Stimulated activated CD8-positive, alpha-beta memory T cell treated with anti-CD3 and anti-CD28 coated beads, Interleukin-7, amount 100 ng/mL, for 4 hours (primary cell): ENCODE measurements at regions not wholly inside any gene's neighbourhood (a gene's known extent, or its start where the extent isn't known, plus 50 kb on each side); places are given as distances from the start of the nearest gene placed in this dataset.

Source experiments
- DNase-seq, 2 donors: peaks; one replicate each; pipeline ENCODE4 v3.0.0-alpha.2; 2020; ENCODE audit warnings: low read depth in 2 of 2

DNA sequence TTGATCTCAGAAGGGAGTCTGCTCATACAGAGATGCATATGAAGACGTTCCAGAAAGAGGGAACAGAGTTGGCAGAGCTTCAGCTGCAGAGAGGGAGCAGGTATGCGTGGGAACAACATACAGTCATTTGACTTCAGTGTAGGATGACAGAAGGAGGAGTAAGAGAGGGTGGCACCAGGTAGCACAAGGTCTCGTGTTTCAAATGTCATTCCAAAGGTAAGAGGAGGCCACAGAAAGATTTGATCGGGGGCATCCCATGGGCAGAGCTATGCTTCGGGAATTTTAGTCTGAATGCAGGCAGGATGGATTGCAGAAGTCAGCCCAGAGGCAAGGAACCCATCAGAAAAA lies 367.1 kb downstream of the CDK5RAP2 start:
- DNase-seq: no peak

GRCh38 chr9:120212153-120212852 lies 367.7 kb downstream of the CDK5RAP2 start:
- no peak for DNase-seq

- DNase-seq: no peak
These were observed 369.7 kb downstream of the CDK5RAP2 start for GRCh38 chr9:120210274-120210673.

DNA sequence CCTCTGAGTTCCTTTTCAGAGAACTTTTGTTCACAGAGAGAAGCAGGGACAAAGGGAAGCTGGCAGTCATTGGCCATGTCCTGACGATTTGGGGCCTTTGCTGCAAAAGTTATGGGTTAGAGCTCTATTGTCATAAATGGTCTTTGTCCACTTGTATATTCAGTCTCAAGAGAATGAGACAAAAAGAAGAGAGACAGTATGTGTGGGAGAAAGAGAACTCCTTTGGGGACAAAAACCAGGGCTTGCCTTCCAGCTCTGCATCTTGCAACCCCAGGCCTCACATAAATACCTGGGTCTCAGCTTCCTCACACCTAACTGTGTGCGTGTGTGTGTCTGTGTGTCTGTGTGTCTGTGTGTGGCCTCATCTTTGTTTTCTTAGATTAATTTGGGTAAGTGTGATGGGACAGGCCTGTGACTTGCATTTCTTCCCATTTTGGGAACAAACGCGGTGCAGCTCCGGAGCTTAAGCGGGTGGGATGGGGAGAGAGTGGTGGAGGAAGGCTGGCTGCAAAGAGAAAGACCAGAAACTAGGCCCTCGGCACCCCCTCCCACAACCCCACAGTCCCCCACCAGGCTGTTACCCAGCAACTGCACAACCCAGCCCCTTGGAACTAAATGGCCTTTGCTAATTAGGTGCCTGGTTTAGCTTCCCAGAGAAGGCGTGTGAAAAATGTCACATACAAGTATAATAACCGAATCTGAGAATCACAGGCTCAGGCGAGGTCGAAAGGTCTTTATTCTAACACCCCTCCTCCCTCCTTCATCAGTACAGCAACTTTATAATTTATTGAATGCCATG lies 376.9 kb downstream of the CDK5RAP2 start:
- DNase-seq: no peak

- DNase-seq: no peak
These were observed 381.9 kb downstream of the CDK5RAP2 start for GRCh38 chr9:120198027-120198426.

GRCh38 chr9:120197605-120198004 lies 382.4 kb downstream of the CDK5RAP2 start:
- DNase-seq: no peak

- DNase-seq: no peak
These were observed 388.8 kb downstream of the CDK5RAP2 start for GRCh38 chr9:120191141-120191540.

DNA sequence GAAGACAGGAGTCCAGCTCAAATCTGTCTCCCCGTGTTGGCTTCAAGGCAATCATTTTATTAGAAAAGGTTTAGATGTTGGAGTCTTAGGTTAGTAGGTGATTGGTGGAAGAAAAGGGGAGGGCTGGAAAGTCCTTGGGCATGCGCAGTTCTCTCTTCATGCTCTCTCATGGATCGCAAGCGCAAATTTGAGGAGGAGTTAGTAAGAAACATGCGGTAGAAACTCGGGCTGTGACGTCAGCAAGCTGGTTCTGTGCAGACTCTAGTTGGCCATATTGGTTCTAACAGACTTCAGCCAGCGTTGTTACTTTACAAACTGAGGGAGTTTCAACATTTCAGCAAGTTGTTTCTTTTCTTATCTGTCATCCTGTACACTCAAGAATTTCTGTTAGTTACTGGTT lies 392.2 kb downstream of the CDK5RAP2 start:
- no peak for DNase-seq

DNA sequence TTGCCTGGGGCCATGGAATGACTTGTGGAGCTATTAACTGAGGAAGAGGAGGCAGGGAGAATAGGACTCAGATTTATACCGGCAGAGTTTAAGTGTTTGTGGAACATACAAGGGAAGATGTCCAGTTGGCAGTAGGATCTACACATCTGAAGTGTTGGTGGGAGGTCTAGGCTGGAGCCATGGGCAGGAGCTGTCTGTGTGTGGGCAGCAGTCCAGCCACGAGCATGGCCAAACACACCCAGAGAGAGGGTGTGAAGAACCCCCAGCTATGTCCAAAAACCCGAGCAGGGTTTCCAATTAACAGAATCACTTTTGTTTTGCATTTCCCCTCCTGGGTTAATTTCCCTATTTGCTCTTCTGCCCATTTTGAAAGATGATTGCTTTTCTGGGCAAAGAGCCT lies 393.7 kb downstream of the CDK5RAP2 start:
- DNase-seq: no peak

DNA sequence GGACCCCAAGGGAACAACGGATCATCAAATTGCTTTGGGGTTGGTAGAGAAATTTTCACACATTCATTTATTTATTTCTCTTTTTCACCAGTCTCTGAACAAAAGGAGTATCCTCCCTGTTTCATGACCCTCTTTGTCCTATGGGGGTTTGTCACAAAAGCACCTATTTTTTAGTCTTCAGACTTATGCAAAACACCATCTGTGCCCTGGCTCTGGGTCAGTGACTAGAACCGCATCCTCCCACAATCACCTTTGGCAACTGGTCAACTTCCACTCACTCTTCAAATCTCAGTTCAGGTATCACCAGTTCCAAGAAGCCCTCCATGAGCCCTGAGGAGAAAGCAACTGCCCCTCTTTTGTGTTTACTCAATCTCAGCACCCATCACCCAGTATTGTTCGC lies 395.7 kb downstream of the CDK5RAP2 start:
- DNase-seq: no peak

DNA sequence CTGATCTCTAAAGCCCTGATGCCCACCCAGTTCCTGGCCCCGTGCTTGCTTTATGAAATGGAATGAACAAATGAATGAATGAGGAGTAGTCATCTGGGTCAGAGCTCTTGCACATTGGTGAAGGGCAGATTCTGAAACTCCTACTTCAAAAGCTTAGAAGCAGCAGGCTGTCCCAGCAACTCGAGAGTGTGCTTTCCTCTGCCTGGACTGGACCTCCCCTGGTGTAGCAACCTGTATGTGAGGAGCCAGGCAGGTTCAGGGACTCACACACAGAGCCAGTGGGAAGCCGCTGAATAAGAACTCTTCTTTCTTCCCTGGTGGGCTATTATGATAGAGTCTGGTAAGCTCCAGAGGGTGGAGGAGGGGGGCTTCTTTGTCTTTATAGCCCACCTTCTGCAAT lies 396.4 kb downstream of the CDK5RAP2 start:
- DNase-seq: no peak

DNA sequence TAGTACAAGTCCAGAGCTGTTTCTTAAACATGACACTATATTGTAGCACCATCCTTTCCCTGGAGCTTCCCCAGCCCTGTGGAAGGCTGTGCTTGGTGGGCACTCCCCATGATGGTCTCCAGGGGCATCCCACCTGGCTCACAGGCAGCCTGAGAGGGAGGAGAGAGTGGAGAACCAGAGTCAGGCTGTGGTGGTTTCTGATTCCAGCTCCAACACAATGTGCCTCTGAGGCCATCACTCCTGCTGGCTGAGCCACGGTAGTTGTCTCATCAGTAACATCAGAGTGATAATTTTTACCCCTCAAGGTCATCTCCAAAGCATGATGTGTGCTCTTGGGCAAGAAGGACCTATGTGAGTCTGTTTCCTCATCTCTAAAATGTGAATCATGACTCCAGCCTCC lies 398.0 kb downstream of the CDK5RAP2 start:
- no peak for DNase-seq

GRCh38 chr9:120177121-120177520 lies 402.8 kb downstream of the CDK5RAP2 start:
- no peak for DNase-seq

- no peak for DNase-seq
These were observed 404.9 kb downstream of the CDK5RAP2 start for GRCh38 chr9:120175031-120175430.

DNA sequence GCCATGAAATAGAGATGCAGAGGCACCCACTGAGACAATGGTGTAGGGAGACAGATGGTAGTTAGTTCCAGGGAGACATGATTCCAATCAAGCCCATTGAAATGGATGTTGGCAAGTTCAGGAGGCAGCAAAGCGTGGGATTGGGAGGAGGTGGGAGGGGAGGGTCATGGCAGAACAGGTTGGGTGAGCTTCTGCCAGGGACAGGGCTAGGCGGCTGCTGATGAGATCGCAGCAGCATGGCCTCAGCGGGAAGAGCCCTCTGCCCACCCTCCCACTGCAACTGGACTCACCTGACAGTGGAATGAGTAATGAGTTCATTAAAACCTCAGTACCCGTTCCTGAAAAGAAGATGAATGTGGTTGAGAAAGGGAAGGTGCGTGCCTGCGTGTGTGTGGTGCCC lies 418.2 kb downstream of the CDK5RAP2 start:
- DNase-seq: no peak

DNA sequence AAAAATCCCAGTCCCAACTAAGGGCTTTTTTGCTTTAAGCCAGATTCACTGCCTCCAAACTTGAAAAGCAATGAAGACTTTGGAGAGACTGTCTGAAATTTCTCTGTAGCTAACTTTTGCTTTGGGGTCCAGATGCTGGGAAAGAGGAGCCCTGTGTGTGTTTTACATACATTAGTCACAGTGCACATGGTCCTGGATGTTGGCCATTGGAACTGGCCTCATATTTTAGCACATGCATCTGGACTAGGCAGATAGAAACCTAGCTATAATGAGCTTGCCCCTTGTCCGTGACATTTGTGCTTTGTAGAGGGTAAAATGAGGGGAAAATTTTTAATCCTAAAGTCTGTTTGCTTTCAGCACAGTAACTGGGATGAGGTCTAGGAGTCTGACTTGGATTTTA lies 421.7 kb downstream of the CDK5RAP2 start:
- DNase-seq: no peak

DNA sequence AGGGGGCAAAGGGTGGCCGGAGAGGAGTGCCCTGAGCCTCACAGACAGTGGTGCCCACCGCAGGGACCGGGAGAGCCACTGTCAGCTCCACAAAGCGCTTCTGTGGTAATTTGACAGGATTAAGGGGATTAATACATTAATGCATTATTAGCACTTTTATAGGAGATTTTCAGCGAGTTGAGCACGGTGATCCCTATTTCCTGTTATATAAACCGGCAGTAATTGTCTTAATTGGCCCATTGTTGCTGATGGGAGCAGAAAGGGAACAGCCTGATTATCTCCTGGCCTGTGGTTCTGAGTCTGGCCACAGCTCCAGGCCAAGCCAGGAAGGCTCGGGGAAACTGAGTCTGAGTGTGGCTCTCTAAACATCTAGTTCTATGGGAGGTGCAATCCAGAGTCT lies 423.6 kb downstream of the CDK5RAP2 start:
- no peak for DNase-seq

GRCh38 chr9:120153258-120153657 lies 426.7 kb downstream of the CDK5RAP2 start:
- DNase-seq: no peak

DNA sequence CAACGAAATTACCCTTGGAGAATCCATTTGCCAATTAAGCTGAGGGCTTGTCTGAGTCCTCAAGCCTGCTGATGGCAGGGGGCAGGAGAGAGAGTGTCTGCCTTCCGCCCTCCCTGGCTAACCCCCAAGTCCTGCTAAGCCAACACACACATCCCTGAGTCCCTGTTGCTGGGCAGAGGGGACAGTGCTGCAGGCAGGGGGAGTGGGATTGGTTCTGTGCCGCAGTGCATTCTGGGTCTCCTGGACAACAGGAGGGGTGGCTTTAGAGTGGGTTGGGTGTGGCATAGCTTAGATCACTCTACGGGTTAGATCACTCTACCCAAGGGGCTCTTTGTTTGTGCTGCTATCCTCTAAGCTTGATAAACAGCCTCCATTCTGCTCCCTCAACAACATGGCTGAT lies 427.7 kb downstream of the CDK5RAP2 start:
- DNase-seq: no peak

GRCh38 chr9:120151806-120152205 lies 428.2 kb downstream of the CDK5RAP2 start:
- DNase-seq: no peak

- no peak for DNase-seq
These were observed 428.8 kb downstream of the CDK5RAP2 start for GRCh38 chr9:120151149-120151548.

- DNase-seq: no peak
These were observed 441.0 kb downstream of the CDK5RAP2 start for GRCh38 chr9:120138955-120139354.

DNA sequence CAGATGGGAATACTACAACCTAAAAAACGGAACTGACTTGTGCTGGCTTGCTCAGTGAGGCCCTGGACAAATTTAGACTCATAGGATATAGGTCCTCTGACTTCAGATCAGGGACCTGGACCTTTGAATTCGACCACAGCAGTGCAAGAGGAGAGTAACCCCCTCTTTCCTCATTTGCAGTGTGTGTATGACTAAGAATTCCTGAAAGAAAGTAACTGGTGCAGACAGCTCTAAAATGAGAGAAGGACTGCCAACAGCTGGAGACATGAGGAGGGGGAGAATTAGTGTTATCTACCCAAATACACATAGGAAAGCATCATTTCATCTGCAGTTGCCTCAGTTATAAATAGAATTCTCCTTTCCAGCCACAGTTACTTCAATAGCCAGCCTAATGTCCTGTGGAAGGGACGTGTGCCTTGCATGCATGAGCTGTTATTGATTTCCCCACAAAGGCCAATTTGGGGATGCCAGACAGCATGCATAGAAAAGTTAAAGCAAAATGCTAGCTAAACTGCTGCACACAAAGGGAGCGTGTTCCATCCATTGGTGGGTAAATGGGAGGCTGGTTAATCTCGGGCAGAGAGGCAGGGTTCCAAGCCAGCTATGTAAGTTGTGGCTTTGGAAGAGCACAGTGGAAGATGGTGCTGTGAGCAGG lies 442.7 kb downstream of the CDK5RAP2 start:
- DNase-seq: no peak
